ENCODE measurements at regions not wholly inside any gene's neighbourhood (a gene's known extent, or its start where the extent isn't known, plus 50 kb on each side); places are given as distances from the start of the nearest gene placed in this dataset.

DNA sequence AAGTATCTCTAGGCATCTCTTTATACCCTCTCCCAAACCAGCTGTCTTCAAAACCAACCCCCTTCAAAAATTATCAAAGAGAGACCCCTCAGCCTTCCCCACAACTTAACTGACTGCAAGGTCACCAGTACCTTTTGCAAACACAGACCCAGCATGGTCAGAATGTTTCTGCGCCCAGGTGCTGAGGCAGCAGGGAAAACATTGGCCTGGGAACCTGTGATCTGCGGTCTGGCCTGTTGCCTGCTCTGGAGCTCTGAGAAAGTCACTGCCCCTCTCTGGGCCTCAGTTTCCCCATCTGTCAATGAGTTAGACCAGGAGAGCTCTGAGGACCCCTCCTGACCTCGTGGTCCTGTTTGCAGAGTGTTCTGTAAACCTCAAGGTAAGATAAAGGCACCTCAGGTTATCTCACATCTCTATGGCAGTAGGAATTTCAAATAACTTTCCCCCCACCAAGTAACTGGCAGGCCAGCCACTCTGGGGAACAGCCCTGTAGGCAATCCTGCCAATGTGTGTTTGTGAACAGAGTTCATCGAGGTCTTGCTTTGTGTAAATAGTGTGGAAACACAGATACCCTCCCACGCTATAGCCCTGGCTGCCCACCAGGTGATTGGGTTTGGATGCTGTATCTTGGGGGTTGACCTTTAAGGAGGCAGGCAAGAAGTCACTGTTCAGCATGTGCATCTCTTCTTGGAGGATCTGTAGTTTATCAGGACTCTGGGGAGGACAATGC, 50.0 kb upstream of the SMAD6 start:
- FAIRE-seq (no peak), DNase-seq (ENCODE audit: low read depth, low spot score) (no peak)
- Histone ChIP-seq H3K79me2 (ENCODE audit: control insufficient read depth, insufficient read depth, low read length) (no peaks in the 10 kb centered on the region), H3K9me1 (ENCODE audit: control insufficient read depth, extremely low read depth, insufficient read depth, low read length) (no peaks in the 10 kb centered on the region), H3K9me3 (ENCODE audit: control insufficient read depth, low read depth, low read length) (no peaks in the 10 kb centered on the region), H3K4me2 (ENCODE audit: control insufficient read depth, extremely low read depth, insufficient read depth, low read depth, low read length) (no peak overlapping the region), H3K36me3 (ENCODE audit: control insufficient read depth in 2 of 2, extremely low read depth in 1 of 2, insufficient read depth in 2 of 2, low read length in 2 of 2) (no peaks in the 10 kb centered on the region), H2AFZ (ENCODE audit: control insufficient read depth, low read length) (no peak overlapping the region), H3K27me3 (ENCODE audit: control insufficient read depth, extremely low read depth, insufficient read depth, low read length) (peaks cover 6% of the 10 kb centered on the region), H3K27ac (ENCODE audit: control insufficient read depth, insufficient read depth, low read length) (no peak overlapping the region), H3K4me1 (ENCODE audit: control insufficient read depth, extremely low read depth, insufficient read depth, low read length) (peaks cover 7% of the 10 kb centered on the region), H3K4me3 (ENCODE audit: control insufficient read depth in 2 of 3, extremely low read depth in 1 of 3, insufficient read depth in 2 of 3, low read depth in 1 of 3, low read length in 3 of 3) (no peak overlapping the region), H3K9ac (ENCODE audit: control insufficient read depth, extremely low read depth, insufficient read depth, low read length) (no peak overlapping the region), H4K20me1 (ENCODE audit: control insufficient read depth, extremely low read depth, insufficient read depth, low read length) (no peaks in the 10 kb centered on the region)
- dilution Hi-C loops (cut with MboI; ENCODE audit: extremely low pct_ligation_motif_present, low sequenced_read_pairs), result no loop called here
- TF ChIP-seq EZH2 (IDR thresholded peaks at IDR 0.05; ENCODE audit: low read length) (no peak), CTCF (optimal IDR thresholded peaks at IDR 0.05 in 1 of 3, IDR thresholded peaks at IDR 0.05 in 1 of 3, conservative IDR thresholded peaks at IDR 0.05 in 1 of 3; ENCODE audit: extremely low read depth in 1 of 3, insufficient read depth in 2 of 3, low read length in 3 of 3) (no peak)
